Testis (tissue), 2 donors: ENCODE measurements at regions not wholly inside any gene's neighbourhood (a gene's known extent, or its start where the extent isn't known, plus 50 kb on each side); places are given as distances from the start of the nearest gene placed in this dataset.
"Not testable (repeated sequence)": the region's sequence is repeated elsewhere in the genome, so short reads cannot be mapped to it uniquely, and the experiment has no call there.

Experiments
- DNase-seq: peaks from one replicate; pipeline ENCODE4 v3.0.0-alpha.2; 2019
- H3K27ac ChIP-seq, 2 donors: fragments of 200-600 bp; sonication (generic); one replicate each; pipeline ENCODE4 v1.5.1; 2019
- H3K27me3 ChIP-seq: fragments of 200-600 bp; sonication (generic); one replicate; pipeline ENCODE4 v1.5.1; 2019
- H3K36me3 ChIP-seq: fragments of 200-600 bp; sonication (generic); one replicate; pipeline ENCODE4 v1.5.1; 2017; ENCODE audit warnings: low read depth; ENCODE audit errors: missing control alignments
- H3K4me1 ChIP-seq: fragments of 200-600 bp; sonication (generic); one replicate; pipeline ENCODE4 v1.5.1; 2019
- H3K4me3 ChIP-seq, 2 donors: fragments of 200-600 bp; sonication (generic); one replicate each; pipeline ENCODE4 v1.5.1; 2017 to 2019
- H3K9me3 ChIP-seq: fragments of 200-600 bp; sonication (generic); one replicate; pipeline ENCODE4 v1.5.1; 2017
- POLR2A ChIP-seq: fragments of 450-650 bp; IDR thresholded peaks from one replicate; pipeline ENCODE4 v1.6.1; 2017; ENCODE audit warnings: antibody characterized with exemption, mild to moderate bottlenecking, moderate library complexity
- WGBS, 2 donors: methylation state at CpG; one replicate each; pipeline ENCODE4 v1.1.5; 2018; 5-methylcytosine and 5-hydroxymethylcytosine counted together
- intact Hi-C: fragments of 100-400 bp; cut with DNase I; formaldehyde crosslinking; loops from one replicate; pipeline ENCODE4 v1.15.1; 2023; ENCODE audit warnings: low total_unique reads
- TF ChIP-seq, protein P1 (sequence below), 3 experiments: fragments of 450-650 bp in 2 of 3; fragments of 200-600 bp in 1 of 3; sonication (generic) in 1 of 3; IDR thresholded peaks; one replicate each; pipeline ENCODE4 v1.5.1; 2016 to 2019; ENCODE audit warnings: antibody characterized with exemption in 3 of 3, mild to moderate bottlenecking in 2 of 3, moderate library complexity in 1 of 3

DNA sequence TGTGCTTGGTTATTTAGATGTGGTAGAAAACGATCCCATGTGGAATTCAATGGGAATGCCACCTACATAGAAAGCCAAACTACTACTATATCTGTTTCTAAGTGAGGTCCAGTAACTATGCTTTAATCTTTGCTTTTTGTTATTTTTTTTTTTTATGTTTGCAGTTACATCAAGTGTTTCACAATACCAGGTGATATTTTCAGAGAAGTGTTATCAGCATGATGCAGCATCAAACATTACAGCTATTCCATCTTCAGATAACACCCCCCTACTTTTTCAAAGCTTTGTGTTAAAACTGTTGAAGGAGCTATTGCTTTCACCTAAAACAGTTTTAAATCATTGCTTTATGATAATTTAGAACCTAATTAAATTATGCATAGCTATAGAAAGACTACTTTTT lies 163.8 kb upstream of the SLC16A7 start:
- TF ChIP-seq POLR2A: no peak
- TF ChIP-seq, protein P1, sequence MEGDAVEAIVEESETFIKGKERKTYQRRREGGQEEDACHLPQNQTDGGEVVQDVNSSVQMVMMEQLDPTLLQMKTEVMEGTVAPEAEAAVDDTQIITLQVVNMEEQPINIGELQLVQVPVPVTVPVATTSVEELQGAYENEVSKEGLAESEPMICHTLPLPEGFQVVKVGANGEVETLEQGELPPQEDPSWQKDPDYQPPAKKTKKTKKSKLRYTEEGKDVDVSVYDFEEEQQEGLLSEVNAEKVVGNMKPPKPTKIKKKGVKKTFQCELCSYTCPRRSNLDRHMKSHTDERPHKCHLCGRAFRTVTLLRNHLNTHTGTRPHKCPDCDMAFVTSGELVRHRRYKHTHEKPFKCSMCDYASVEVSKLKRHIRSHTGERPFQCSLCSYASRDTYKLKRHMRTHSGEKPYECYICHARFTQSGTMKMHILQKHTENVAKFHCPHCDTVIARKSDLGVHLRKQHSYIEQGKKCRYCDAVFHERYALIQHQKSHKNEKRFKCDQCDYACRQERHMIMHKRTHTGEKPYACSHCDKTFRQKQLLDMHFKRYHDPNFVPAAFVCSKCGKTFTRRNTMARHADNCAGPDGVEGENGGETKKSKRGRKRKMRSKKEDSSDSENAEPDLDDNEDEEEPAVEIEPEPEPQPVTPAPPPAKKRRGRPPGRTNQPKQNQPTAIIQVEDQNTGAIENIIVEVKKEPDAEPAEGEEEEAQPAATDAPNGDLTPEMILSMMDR (IDR thresholded peaks at IDR 0.05): no peak
- Histone ChIP-seq H3K4me3 (no peak overlapping the region), H3K27ac (no peak overlapping the region), H3K27me3 (no peaks in the 10 kb centered on the region), H3K36me3 (no peaks in the 10 kb centered on the region), H3K9me3 (no peaks in the 10 kb centered on the region), H3K4me1 (no peaks in the 10 kb centered on the region)
- WGBS, 2 donors: 48 to 70% methylated on average over 1 of the region's 1 CpG
- DNase-seq: no peak
- intact Hi-C loops: no loop called here

- WGBS, 2 donors: 60 to 61% methylated on average over 4 of the region's 4 CpGs
- intact Hi-C loops: no loop called here
- DNase-seq: no peak
- Histone ChIP-seq H3K27ac (no peak overlapping the region), H3K4me3 (no peak overlapping the region), H3K9me3 (no peaks in the 10 kb centered on the region), H3K27me3 (no peaks in the 10 kb centered on the region), H3K36me3 (no peaks in the 10 kb centered on the region), H3K4me1 (no peaks in the 10 kb centered on the region)
- TF ChIP-seq POLR2A: no peak
- TF ChIP-seq, protein P1 (IDR thresholded peaks at IDR 0.05): no peak
Measured at GRCh38 chr12:59431266-59431665, 164.6 kb upstream of the SLC16A7 start.

DNA sequence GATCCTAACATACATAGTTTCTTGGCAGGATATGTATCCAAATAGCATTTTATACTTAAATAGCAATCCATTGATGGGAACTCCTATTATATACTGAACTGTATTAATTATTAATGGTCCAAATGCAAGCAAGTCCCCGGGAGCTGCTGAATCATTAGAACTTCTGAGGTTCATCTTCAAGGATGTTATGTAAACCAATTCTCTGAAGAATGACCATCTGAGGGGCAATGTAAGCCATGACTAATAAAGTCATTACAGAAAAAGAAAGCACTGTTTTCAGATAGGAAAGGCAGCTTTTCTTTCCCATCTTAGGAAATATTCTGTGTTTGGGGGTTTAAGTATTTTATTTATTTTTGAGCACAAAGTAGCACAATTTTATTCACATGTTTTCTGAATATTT lies 166.1 kb upstream of the SLC16A7 start:
- Histone ChIP-seq H3K27me3 (no peaks in the 10 kb centered on the region), H3K9me3 (no peaks in the 10 kb centered on the region), H3K4me1 (no peaks in the 10 kb centered on the region), H3K36me3 (no peaks in the 10 kb centered on the region), H3K4me3 (no peak overlapping the region), H3K27ac (no peak overlapping the region)
- DNase-seq: no peak
- intact Hi-C loops: no loop called here
- 80 to 82% methylated on average over 1 of the region's 1 CpG for WGBS, 2 donors
- TF ChIP-seq, protein P1 (IDR thresholded peaks at IDR 0.05): no peak
- no peak for TF ChIP-seq POLR2A

- no peaks in the 10 kb centered on the region for H3K36me3 ChIP-seq
- no peaks in the 10 kb centered on the region for H3K4me1 ChIP-seq
- H3K4me3 ChIP-seq: no peak overlapping the region
- H3K27me3 ChIP-seq: no peaks in the 10 kb centered on the region
- no peaks in the 10 kb centered on the region for H3K9me3 ChIP-seq
- no peak for TF ChIP-seq POLR2A
- TF ChIP-seq, protein P1 (IDR thresholded peaks at IDR 0.05): no peak
- H3K27ac ChIP-seq: no peak overlapping the region
- DNase-seq: no peak
- intact Hi-C loops: no loop called here
- 79 to 80% methylated on average over 3 of the region's 3 CpGs for WGBS, 2 donors
Measured at GRCh38 chr12:59425798-59426197, 170.0 kb upstream of the SLC16A7 start.

GRCh38 chr12:59424666-59425065 lies 171.2 kb upstream of the SLC16A7 start:
- H3K27me3 ChIP-seq, H3K27ac ChIP-seq, DNase-seq, H3K4me3 ChIP-seq, intact Hi-C loops, H3K9me3 ChIP-seq, H3K36me3 ChIP-seq, H3K4me1 ChIP-seq: not testable (repeated sequence)
- 87 to 92% methylated on average over 3 of the region's 3 CpGs for WGBS, 2 donors
